Lower leg skin (tissue), 3 donors: ENCODE measurements at regions not wholly inside any gene's neighbourhood (a gene's known extent, or its start where the extent isn't known, plus 50 kb on each side); places are given as distances from the start of the nearest gene placed in this dataset.

Experiments used
- POLR2A ChIP-seq, 2 donors: fragments of 450-650 bp; IDR thresholded peaks; one replicate each; pipeline ENCODE4 v1.6.1; 2016 to 2017; ENCODE audit warnings: antibody characterized with exemption in 2 of 2, mild to moderate bottlenecking in 1 of 2, moderate library complexity in 1 of 2
- TF ChIP-seq, protein P1 (sequence below), 3 donors: fragments of 450-650 bp; IDR thresholded peaks; one replicate each; pipeline ENCODE4 v1.5.1; 2016; ENCODE audit warnings: antibody characterized with exemption in 3 of 3, mild to moderate bottlenecking in 3 of 3, moderate library complexity in 2 of 3

DNA sequence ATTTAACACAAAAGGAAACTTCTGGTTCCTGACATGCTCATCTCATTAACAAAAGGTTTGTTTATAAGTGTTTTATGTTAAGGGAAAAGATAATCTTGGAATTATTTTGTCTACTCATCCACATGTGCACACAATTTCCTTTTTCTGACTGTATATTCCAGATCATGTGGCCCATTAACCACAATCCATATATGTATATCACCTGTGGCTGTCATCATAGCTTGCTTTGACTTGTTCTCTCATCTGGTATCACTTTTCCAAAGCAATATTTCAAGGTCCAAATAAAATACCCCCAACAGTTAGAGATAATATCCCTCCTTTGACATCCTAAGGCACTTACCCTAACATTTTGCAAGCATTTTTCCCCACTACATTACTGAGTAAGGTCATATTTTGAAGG lies 856.1 kb downstream of the CDH11 start:
- TF ChIP-seq, protein P1, sequence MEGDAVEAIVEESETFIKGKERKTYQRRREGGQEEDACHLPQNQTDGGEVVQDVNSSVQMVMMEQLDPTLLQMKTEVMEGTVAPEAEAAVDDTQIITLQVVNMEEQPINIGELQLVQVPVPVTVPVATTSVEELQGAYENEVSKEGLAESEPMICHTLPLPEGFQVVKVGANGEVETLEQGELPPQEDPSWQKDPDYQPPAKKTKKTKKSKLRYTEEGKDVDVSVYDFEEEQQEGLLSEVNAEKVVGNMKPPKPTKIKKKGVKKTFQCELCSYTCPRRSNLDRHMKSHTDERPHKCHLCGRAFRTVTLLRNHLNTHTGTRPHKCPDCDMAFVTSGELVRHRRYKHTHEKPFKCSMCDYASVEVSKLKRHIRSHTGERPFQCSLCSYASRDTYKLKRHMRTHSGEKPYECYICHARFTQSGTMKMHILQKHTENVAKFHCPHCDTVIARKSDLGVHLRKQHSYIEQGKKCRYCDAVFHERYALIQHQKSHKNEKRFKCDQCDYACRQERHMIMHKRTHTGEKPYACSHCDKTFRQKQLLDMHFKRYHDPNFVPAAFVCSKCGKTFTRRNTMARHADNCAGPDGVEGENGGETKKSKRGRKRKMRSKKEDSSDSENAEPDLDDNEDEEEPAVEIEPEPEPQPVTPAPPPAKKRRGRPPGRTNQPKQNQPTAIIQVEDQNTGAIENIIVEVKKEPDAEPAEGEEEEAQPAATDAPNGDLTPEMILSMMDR (IDR thresholded peaks at IDR 0.05): no peak
- no peak for TF ChIP-seq POLR2A (IDR thresholded peaks at IDR 0.05)
